ENCODE measurements at regions not wholly inside any gene's neighbourhood (a gene's known extent, or its start where the extent isn't known, plus 50 kb on each side); places are given as distances from the start of the nearest gene placed in this dataset.

DNA sequence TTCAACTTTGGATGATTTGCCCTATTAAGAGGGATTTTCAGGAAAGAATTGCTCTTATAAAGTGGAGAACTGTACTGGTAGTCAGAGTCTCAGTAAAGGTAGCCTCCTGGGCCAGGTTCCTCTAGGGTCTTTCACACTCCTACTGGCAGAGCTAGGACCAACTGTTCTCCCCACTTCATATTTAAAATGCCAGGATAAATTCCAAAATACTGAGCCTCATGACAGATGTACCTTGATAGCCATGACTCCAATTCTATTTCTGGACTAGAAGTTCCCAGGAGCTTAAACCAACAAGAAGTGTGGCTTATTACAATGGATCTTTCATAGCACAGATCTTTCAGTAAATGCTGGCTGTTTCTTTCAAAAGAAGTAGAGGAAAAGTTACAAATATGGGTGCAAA, 126.5 kb downstream of the C12orf75 start:
- no peak for TF ChIP-seq POLR2A (IDR thresholded peaks at IDR 0.05; ENCODE audit: low read length)
- no peak for TF ChIP-seq GATA1 (IDR thresholded peaks at IDR 0.05; ENCODE audit: low read depth, low read length)

Measured in erythroblast (primary cell).